ENCODE measurements at regions not wholly inside any gene's neighbourhood (a gene's known extent, or its start where the extent isn't known, plus 50 kb on each side); places are given as distances from the start of the nearest gene placed in this dataset.

- Histone ChIP-seq H3K27ac (ENCODE audit: insufficient read depth, low read depth, low read length) (no peak overlapping the region), H3K4me1 (ENCODE audit: control insufficient read depth, extremely low read depth, insufficient read depth, low read length) (peaks cover 10% of the 10 kb centered on the region), H3K4me3 (replicated peaks in 1 of 3; ENCODE audit: insufficient read depth in 1 of 3, low read depth in 1 of 3, low read length in 3 of 3) (no peak overlapping the region), H3K4me2 (ENCODE audit: insufficient read depth, low read length) (no peak overlapping the region), H4K20me1 (replicated peaks; ENCODE audit: control insufficient read depth, extremely low read depth, insufficient read depth, low read length) (no peaks in the 10 kb centered on the region), H3K36me3 (ENCODE audit: control insufficient read depth in 2 of 2, extremely low read depth in 1 of 2, insufficient read depth in 2 of 2, low read length in 2 of 2) (no peaks in the 10 kb centered on the region), H3K9me3 (replicated peaks; ENCODE audit: control insufficient read depth, insufficient read depth, low read length) (no peaks in the 10 kb centered on the region), H3K27me3 (ENCODE audit: control insufficient read depth in 2 of 2, insufficient read depth in 2 of 2, low read length in 2 of 2) (no peaks in the 10 kb centered on the region), H3K9ac (replicated peaks; ENCODE audit: extremely low read depth, insufficient read depth, low read length) (no peak overlapping the region), H2AFZ (ENCODE audit: low read depth, low read length) (no peak overlapping the region), H3K9me1 (replicated peaks; ENCODE audit: control insufficient read depth, extremely low read depth, insufficient read depth, low read length) (no peaks in the 10 kb centered on the region), H3K79me2 (ENCODE audit: control insufficient read depth, insufficient read depth, low read length) (no peaks in the 10 kb centered on the region)
- DNase-seq (ENCODE audit: low read depth, low spot score) (no peak), FAIRE-seq (no peak)
- BruUV-seq (replicated peaks), result no TSS peak
- dilution Hi-C loops (cut with MboI; ENCODE audit: extremely low pct_ligation_motif_present, low sequenced_read_pairs) (no loop called here), intact Hi-C loops (cut with micrococcal nuclease) (loop anchor here (10.0 kb wide), 1 partner anchor 1135 kb away; no protein-coding TSS in a partner anchor)
- POLR2A ChIA-PET, result no interaction called here
- CTCF ChIA-PET, result interaction anchor here (1.1 kb wide), 1 partner anchor 198 kb away, joined by 3 read pairs; no protein-coding TSS in a partner anchor
- TF ChIP-seq FOS (IDR thresholded peaks at IDR 0.05; ENCODE audit: borderline replicate concordance, insufficient read depth, low read length) (no peak), EZH2 (IDR thresholded peaks at IDR 0.05; ENCODE audit: borderline replicate concordance, low read depth, low read length, severe bottlenecking) (no peak), MAX (IDR thresholded peaks at IDR 0.05; ENCODE audit: insufficient read depth, insufficient read length) (no peak), POLR2A (IDR thresholded peaks at IDR 0.05; ENCODE audit: low read depth, low read length) (no peak), MYC (IDR thresholded peaks at IDR 0.05; ENCODE audit: low read depth, low read length) (no peak), CTCF (IDR thresholded peaks at IDR 0.05; ENCODE audit: extremely low read depth in 1 of 2, insufficient read depth in 1 of 2, low read depth in 1 of 2, low read length in 2 of 2) (no peak), POLR2AphosphoS5 (IDR thresholded peaks at IDR 0.05; ENCODE audit: insufficient read depth, low read depth, low read length) (no peak)
These were observed 955.6 kb downstream of the GATA3 start for GRCh38 chr10:9010093-9010492.

Measured in endothelial cell of umbilical vein (primary cell).